HG03108 (cell line): ENCODE measurements at regions not wholly inside any gene's neighbourhood (a gene's known extent, or its start where the extent isn't known, plus 50 kb on each side); places are given as distances from the start of the nearest gene placed in this dataset.

Source experiments
- ATAC-seq: cut with Tn5 transposase; IDR thresholded peaks from one replicate; pipeline ENCODE4 v1.9.1; 2021; ENCODE audit warnings: moderate library complexity; ENCODE audit not compliant: unreplicated experiment

GRCh38 chr1:14094611-14095400 lies 394.8 kb downstream of the PRDM2 start:
- no peak for ATAC-seq

- no peak for ATAC-seq
Observed at GRCh38 chr1:14098294-14098913, 398.4 kb downstream of the PRDM2 start.

GRCh38 chr1:14100444-14100843 lies 400.5 kb downstream of the PRDM2 start:
- ATAC-seq: no peak

- no peak for ATAC-seq
Observed at GRCh38 chr1:14100919-14101318, 400.9 kb downstream of the PRDM2 start.

- no peak for ATAC-seq
Observed at GRCh38 chr1:14102180-14102579, 402.2 kb downstream of the PRDM2 start.

DNA sequence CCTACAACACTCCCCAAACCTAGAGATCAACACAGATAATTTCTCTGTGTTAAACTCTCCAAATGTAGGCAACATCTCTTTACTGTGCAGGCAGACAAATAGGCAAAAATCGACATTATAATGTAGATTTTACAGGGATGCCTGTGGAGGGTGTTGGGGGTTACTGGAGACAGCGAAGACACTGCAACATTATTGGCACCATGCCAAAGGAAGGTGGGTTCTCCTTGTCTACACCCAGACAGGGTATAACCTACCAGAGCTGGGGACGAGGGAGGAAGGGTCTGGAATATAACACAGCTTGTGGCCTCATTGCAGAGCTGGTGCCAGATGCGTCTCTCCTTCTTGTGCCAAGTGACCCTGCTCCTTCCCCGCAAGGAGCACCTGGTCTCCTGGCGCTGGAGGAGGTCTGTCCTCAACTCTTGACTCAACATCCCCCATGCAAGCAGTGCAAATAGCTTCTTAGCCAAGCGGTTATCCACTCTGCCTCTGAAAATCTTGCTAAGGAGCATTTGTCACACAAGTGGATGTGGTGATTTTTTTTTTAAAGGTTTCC lies 404.0 kb downstream of the PRDM2 start:
- no peak for ATAC-seq

- no peak for ATAC-seq
Observed at GRCh38 chr1:14106126-14106525, 406.1 kb downstream of the PRDM2 start.

GRCh38 chr1:14106679-14107313 lies 406.8 kb downstream of the PRDM2 start:
- ATAC-seq: no peak

- ATAC-seq: no peak
Observed at GRCh38 chr1:14108356-14109275, 408.6 kb downstream of the PRDM2 start.

- ATAC-seq: no peak
Observed at GRCh38 chr1:14109276-14109635, 409.3 kb downstream of the PRDM2 start.

DNA sequence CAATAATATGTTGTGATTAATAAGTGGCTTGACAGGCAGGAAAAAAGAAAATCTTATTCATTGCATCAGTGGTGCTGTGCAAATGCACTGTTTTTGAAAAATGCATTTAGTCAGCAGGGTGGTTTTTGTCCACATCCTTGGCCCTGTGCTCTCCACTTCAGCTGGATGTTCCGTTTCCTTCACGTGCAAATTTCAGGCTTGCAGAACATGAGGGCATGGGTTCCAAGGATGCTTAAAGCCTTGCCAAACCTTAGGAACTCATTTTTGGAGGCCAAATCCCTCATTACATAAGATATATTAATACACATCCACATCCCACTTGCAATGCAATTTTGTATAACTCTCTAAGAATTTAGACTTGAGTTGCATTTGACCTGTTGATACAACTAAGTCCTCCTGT lies 410.1 kb downstream of the PRDM2 start:
- ATAC-seq: no peak

DNA sequence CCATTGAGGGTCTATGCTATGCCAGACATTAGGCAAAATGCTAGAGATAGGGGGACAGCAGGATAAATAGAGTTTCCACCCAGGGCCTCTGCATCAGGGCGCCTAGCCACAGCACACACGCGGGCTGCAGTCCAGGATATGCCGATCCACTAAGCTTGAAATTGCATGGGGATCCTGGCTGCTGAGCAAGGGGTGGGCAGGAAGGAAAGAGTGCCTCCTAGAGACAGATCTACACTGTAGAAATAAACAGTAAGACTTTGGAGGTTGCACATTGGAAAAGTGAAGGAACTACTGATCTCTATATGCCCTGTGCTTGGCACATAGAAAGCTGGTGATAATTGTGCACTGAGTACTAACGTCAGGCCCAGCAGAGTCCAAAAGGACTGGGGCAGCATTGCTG lies 411.1 kb downstream of the PRDM2 start:
- no peak for ATAC-seq

GRCh38 chr1:14112613-14113012 lies 412.6 kb downstream of the PRDM2 start:
- ATAC-seq: no peak

- ATAC-seq: no peak
Observed at GRCh38 chr1:14113271-14113670, 413.3 kb downstream of the PRDM2 start.

DNA sequence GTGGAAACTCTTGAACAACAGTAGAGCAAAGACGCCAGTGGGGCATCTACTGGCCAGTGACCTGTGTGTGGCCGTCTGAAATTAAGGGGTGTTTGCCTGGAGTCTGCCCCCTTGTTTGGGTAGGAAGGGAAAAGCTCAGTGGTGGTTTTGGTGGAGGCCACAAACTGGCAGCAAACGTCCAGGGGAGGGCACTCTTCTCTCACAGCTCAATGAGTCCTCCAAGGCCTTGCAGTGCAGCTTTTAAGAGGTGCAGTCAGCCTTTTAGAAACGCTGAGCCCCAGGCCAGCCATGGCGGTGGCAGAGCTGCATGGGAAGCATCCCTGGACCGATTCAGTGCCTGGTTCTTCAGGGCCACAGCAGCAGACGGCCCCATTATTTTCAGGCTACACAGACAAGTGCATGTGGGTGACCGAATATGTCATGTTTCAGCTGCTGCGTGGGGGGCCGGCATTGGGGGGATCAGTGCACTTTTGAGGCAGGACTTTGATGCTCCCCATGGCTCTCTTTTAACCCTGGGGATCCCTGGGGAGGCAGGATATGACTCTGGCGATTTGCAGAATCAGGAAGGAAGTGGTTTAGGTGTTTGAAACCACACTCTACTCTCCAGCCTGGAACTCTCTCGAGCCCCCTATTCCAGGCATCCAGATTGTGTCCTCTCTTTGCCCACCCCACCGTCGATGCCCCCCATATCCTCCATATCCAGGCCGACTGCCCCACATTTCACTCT lies 414.0 kb downstream of the PRDM2 start:
- ATAC-seq: no peak

DNA sequence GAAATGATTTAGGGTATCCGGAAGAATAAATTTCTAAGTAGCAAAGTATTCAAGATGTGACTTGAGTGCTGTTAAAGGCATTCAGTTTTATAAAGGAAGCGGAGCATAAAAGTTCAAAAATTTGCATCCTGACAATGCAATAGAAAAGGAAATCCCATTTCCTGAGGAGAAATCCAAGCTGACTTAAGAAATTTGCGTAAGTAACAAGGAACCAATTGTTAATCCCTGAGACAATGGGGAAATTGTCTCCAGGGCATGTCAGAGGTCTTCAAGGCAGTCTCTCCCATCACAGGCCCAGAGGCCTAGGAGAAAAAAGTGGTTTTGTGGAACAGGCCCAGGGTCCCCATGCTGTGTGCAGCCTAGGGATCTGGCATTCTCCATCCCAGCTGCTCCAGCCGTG lies 416.0 kb downstream of the PRDM2 start:
- no peak for ATAC-seq

DNA sequence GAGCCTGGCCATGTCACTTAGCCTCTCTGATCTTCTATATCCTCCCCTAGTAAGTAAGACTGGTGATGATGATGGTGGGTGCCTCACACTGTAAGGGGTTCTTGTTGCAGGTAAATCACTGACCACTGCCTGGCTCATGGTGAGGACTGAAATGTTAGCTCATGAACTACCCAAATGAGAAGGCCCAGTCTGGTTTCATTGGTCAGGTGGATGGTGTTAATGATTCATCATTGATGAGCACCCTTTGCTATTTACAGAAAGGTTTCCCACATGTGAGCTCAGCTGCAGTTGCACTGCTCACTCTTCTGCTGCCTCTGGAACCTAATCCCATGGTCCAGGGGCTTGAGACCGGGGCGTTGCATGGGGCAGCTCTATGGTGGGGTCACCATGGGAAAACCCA lies 417.7 kb downstream of the PRDM2 start:
- no peak for ATAC-seq

GRCh38 chr1:14118691-14119485 lies 418.9 kb downstream of the PRDM2 start:
- ATAC-seq: no peak

GRCh38 chr1:14120895-14121294 lies 420.9 kb downstream of the PRDM2 start:
- no peak for ATAC-seq
